Hindlimb muscle (tissue), 1 donor: ENCODE measurements at regions not wholly inside any gene's neighbourhood (a gene's known extent, or its start where the extent isn't known, plus 50 kb on each side); places are given as distances from the start of the nearest gene placed in this dataset.

ENCODE experiments used
- DNase-seq: peaks from one replicate; pipeline ENCODE4 v3.0.0-alpha.2; 2013

DNA sequence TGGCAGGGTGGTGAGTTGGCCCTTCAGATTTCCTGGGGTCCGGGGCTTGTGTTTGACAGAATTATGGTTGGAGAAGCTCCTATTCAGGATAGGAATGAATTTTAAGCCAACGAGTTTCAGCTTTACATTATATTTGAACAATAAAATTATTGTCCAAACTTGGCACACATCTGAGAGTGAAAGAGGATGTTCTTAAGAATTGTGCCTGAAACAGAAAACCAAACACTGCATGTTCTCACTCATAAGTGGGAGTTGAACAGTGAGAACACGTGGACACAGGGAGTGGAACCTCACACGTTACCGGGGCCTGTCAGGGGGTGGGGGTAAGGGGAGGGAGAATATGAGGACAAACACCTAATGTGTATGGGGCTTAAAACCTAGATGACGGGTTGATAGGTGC, 111.8 kb upstream of the ACTBL2 start:
- DNase-seq: no peak

DNA sequence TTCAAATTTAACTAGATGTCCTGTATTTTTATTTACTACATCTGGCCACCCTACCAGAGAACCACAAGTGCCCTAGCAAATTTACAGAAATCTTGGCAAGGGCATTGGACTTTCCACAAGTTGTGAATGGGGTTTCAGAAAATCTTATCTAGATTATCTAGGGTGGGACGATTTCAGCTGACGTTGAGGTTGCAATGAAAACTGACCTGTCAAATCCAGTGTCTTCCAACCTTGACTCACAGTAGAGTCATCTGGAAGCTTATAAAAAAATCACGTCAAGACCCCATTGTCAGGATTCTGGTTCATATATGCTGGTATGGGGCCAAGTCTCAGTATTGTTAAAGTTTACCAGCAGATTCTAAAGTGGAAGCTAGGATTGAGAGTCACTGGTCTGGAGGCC, 109.6 kb upstream of the ACTBL2 start:
- no peak for DNase-seq

DNA sequence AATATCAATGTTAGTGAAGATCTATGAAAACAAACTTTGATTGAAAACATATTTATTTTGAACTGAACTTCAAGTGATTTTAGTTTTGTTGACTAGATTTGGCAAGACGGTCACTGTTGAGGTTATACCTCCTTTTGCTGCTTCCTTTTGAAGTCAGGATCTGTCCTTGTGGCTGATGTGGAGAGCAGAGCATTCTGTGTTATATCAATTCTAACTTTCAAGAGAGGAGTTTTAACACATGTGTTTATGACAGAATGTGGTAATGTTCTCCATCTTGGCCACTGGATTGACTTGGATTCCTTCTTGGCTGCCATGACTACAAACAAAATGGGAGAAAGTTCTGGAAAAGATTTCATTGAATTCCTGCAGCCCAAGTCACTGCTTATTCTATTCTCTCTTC, 104.0 kb upstream of the ACTBL2 start:
- DNase-seq: no peak

DNA sequence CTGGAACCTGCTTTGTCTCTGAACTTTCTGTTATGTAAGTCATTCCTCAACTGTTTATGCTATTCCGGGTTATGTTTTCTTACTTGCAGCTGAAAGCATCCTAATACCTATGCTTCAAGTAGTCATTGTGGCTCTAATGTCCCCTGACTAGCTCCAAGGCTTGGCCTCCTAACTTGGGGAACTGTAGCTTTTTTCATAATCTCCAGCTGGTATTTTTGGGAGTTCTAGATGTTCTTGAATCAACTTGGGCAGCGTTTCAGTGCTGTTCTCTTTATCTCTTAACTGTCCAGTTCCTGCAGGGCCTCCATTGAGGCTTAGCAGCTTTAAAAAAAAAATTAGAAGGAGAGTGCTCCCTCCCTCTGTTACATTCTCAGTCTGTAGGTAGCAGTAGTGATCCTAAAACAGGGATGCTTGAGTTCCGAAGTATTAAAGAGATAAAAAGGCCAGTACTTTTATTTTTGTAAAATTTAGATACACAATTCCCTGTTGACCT, 100.0 kb upstream of the ACTBL2 start:
- no peak for DNase-seq

DNA sequence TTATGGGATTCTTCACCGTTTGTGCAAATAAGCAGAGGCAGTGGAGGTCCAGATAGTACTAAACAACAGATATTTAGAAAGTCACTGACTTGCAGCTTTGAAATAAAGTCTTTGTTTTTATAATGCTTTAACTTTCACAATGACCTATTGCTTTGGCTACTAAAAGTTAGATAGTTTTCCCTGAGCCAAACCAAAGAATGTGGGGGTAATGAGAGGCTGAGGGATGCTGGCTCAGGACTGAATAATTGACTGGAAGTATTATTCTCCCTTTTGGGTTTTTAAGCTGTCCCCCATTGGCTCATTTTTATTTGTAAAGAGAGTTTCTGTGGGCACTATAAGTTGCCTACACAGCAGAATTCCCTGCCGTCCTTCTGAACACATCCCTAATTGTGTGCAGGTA, 99.2 kb upstream of the ACTBL2 start:
- DNase-seq: no peak

DNA sequence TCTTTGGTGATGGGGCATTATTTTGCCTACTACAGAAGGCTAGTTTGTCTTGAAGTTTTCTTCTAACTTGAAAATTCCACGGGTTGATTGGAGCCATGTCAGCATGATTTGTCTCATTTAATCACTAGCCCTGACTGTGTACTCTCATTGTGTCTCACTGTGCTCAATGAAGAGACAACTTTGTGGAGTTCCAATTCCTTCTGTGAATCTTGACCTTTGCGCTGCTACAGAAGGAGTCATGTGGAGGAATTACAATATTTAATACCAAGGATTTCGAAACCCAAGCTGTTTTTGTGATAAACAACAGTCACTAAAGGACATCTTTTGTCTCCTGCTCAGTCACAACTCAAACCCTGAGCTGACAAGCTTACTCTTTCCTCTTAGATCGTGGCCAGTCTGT, 98.6 kb upstream of the ACTBL2 start:
- DNase-seq: no peak

DNA sequence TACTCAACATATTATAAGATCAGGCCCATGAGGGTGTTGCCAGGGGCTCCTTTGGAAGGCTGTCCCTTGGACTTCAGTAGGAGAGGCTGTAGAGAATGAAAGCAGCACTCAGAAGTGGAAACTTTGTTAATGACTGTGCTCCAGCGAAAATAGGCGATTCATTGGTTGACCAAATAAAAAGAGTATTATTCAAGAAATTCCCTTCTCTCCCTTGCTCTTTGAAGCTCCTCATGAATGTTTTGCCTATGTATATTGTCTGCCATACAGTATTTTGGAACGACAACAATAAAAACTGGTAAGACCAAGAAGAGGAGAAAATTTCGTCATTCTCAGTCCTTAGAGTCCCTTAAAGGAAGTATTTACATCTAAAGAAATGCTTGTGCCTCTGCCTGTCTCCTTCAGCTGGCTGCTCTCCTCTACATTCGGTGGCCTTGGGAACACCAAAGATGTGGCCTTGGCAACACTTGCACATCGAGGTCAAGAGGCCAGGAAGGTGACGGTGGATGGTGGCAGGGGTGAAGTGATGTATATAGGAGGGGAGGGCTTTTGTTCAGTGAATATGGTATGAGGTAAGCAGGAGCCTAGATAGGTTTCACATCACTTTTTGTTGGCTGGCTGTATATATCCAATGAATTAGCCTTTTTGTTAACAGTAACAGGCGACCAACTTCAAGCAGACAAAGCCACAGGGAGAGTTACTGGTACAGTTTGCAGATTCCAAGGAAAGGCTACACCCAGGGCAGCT, 95.0 kb upstream of the ACTBL2 start:
- DNase-seq: no peak

DNA sequence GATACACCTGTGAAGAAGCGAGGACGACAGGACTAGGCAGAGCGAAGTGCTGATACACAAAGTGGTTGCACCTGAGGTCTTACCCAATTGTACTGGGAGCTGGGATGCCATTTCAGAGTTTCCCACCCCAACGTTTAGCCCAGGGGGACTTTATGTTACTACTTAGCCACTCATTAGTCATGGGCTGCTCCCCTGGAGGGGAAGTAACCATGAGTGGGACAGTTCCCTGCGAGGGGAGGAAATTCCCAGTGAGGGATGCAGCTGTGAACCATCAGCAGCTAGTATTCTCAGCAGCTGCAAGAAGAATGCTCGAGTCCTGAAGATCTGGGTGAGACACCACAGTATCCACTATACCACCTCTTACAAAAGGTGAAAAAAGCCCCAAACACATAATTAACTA, 93.7 kb upstream of the ACTBL2 start:
- no peak for DNase-seq

DNA sequence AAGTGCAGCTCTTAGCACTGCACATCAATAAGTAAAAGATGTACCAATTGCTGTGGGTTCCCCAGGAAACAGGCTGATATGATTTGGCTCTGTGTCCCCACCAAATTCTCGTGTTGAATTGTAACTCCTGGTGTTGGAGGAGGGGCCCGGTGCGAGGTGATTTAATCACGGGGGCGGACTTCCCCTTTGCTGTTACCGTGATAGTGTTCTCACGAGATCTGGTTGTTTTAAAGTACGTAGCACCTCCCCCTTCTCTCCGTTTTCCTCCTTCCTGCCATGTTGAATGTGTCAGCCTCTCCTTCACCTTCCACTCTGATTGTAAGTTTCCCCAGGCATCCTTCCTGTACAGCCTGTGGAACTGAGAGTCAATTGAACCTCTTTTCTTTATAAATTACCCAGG, 93.2 kb upstream of the ACTBL2 start:
- no peak for DNase-seq

DNA sequence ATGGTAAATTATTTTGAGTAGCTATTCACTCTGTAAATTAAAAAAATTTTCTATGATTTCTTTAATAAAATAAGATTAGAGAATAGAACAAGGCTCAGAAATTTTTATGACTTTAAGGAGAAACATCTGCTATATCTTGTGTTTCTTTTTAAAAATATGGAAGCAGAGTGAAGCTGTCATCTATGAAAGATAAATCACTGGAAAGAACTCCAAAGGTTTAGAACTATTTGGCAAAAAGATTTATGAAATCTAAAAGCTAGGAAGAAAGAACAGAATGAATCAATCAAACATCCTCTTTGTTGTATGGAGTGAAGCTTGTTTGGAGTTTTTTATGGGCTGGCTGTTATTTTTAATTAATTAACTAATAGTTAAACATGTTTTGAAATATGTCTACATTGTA, 89.8 kb upstream of the ACTBL2 start:
- no peak for DNase-seq

DNA sequence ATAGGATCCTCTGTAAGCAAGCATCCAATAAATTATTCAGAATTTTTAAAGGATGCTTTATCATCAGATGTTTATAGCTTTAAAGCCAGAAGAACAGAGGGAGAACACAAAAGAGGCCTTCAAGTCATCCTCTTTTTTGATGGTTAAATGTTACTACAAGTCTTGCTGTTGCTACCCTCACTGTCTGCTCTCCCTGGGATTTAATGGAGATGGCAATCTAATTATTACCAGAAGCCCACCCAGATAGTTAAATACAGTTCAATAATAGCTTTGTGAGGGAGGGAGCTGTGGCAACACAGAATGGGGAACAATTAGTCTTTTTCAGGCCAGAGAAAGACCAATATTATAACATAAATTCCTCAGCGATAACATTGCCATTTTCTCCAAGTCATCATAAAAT, 87.0 kb upstream of the ACTBL2 start:
- no peak for DNase-seq

DNA sequence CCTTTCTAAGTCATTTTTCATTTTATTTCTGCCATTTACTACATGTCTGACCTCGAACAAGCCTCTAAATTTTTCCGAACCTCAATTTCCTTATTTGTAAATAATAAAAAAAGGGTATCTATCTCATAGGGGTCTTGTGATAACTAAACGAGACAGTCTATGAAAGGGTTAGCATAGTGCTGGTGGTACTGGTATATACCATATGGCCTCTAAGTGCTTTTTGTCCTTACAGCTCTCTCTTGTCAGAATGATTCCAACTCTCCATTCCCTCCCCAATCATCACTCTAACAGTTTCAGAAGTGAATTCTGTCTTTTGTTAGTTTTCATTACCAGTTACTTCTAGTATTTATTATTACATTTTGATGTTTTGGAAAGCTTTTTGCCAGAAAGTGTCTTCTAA, 85.5 kb upstream of the ACTBL2 start:
- no peak for DNase-seq

DNA sequence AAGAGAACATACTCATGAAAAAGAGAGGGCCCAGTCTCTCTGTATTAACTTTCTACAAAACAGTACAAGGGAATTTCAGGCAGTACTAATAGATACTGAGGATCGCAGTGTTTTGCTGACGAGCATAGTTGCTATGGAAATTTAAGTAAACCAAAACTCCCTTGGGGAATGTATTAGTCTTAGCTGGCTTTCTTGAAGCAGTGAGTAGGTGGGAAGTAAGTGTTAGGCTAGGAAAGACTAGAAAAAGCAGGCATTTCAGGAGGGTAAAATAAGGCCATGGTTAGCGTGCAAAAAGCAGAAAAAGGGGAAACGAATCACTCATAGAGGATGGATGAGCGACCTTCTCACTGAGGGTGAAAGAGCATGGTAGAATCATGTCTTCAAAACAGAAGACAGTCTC, 84.3 kb upstream of the ACTBL2 start:
- peak; percentile 60 for DNase-seq

DNA sequence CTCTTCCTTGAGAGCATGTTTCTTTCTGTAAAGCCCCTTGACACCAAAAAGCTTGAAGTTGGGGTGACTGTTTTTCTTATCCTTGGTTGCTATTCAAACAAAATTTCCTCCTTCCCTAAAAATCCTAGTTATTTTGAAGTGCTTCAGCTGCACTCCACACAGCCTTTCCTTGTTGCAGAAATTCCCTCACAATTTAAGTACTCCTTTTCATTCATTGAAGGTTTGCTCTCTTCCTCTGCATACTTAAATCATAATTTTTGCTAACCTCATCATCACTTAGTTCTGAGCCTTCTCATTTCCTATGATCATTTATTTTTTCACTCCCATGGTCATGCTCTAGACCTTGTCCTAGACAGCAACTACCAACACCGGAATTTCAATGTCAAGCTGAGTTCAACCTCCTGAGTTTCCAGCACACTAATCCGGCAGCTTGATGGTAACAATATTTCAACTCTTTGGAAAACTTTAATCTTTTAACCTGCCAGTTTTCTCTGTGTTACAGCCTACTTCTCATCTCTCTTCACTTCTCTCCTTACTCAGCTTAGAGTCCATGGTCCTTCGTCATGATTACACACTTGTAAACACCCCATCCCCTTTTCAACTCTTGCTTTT, 78.7 kb upstream of the ACTBL2 start:
- DNase-seq: no peak

DNA sequence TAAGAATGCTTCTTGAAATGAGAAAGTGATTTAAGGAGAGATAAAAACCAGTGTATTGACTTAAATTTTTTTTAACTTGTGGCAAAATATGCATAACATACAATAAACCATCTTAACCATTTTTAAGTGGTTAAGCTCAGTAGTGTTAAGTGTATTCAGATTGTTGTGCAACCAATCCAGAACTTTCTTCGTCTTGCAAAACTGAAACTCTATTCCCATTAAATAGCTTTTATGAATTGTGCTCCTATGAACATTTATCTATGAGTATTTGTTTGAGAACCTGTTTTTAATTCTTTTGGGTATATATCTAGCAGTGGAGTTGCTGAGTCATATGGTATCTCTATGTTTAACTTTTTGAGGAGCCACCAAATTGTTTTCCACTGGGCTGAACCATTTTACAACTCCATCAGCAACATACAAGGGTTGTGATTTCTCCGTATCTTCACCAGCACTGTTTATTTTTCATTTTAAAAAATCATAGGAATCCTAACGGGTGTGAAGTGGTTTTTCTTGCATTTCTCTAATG, 76.6 kb upstream of the ACTBL2 start:
- no peak for DNase-seq

DNA sequence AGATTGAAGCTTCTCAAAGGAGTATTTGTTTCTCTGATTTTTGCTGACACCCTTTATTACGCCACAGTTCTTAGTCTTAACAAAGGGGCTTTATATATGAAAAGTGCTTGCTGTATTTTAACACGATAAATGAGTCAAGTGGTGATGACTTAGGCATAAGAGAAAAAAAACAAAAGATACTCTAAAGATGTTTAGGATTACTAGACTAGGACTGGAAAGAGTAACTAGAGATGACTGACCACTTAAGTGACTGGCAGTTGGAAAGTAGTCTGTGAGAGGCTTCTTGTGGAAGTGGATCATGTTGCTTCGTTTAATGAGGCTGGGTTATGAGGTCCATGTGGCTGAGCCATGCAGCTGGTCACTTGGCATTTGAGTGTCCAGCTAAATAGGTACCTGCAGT, 69.4 kb upstream of the ACTBL2 start:
- no peak for DNase-seq

DNA sequence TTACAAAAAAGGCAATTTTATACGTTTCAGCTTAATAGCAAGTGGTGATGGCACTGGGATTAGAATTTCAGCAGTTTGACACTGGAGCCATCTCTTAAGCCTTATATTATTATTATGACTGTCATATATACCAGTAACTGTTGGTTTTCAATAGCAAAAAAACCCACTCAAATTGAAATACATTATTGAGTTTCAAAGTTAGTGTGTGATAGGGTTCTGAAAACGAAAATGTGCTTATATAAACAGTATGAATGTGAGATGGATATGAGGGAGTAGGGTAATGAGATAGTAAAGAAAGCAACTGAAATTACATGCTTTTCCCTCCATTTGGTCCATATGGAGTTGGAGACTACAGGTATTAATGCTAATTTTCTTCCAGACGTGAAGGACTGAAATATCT, 68.6 kb upstream of the ACTBL2 start:
- DNase-seq: no peak

DNA sequence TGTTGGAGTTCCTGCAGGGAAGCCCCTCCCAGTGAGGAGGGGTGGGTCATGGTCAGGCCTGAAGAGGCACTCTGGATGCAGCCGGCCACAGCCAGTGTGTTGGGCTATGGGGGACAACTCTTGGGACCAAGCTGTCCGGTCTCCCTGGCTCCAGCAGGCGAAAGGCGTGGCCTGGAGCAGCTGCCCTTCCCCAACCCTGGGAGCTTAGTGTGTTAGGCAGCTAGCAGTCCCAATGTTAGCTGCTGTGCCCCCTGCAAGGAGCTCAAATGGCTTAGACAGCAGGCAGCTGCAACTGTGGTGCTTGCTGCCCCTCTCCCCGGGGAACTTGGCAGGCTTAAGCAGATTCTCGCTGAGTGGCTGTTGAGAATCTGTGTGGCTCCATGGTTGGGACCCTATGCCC, 67.5 kb upstream of the ACTBL2 start:
- no peak for DNase-seq

DNA sequence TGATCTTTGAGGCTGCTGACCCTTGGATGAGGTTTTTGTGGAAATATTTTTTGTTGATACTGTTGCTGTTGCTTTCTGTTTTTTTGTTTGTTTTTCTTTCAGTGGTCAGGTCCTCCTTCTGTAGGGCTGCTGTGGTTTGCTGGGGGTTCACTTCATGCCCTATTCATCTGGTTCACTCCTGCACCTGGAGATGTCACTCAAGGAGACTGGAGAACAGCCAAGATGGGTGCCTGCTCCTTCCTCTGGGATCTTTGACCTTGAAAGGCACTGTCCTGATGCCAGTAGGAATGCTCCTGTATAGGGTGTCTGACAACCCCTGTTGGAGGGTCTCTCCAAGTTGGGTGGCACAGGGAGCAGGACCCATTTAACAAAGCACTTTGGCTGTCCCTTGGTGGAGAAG, 67.0 kb upstream of the ACTBL2 start:
- DNase-seq: no peak

DNA sequence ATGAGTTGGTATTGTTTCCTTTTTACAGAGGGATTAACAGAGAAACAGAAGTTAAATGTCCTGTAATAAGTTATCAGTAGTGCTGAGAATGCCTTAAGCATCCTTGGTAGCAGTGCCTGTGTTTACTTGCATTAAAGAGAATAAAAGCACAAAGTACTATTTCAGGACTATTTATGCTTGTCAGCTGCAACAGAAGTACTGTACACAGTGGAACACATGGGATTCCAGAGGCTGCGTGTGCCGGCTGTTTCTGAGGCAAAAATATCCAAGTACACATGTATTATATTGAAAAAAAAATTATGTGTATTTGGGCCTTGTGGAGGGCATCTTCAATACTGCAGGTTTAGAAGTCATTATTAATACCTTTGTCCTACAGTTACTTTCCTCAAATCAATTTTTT, 58.2 kb upstream of the ACTBL2 start:
- DNase-seq: no peak

DNA sequence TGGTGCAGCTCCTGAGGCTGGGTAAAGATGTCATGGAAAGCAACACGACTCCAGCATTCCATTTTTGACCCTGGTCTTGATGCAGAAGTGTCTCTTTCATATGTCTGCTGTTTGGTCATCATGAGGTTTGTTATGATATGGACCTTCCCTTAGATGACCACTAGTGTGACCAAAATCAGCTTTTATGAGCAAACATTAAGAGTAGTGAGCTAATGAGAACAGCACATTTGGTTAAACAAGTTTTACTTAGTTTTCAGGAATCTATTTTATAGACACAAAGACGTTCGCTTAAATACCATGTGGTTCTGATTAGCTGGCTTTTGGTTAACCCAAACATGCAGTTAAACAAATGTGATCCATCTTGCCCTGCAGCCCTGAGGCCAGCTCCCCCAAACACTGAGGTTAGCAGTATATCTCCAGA, 56.7 kb upstream of the ACTBL2 start:
- no peak for DNase-seq

DNA sequence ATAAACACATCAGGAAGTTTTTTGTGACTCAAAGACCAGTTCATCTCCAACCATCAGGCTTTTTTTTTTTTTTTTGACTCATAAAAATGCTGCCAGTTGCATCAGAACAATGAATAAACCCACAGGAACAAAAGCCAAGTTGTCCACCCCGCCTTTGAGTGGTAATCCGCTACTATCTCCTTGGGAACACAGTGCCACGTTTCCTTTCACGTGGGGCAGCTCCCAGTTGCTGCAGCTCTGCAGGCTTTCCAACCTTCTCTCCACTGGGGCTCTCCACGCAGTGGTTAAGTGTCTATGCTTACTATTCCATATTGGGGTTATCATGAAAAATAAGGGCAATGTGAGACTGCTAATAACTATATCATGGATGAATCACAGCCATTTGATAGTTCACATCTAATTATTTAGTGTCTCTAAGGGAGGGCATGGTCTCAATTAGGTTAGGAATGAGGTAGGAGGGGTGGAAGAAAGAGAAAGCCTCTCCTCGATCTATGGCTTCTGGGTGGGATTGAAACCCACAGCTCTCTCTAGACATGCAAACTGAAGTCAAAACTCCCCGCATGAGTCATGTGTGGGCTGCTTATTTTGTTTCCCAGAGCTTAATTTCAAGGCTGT, 55.8 kb upstream of the ACTBL2 start:
- no peak for DNase-seq

DNA sequence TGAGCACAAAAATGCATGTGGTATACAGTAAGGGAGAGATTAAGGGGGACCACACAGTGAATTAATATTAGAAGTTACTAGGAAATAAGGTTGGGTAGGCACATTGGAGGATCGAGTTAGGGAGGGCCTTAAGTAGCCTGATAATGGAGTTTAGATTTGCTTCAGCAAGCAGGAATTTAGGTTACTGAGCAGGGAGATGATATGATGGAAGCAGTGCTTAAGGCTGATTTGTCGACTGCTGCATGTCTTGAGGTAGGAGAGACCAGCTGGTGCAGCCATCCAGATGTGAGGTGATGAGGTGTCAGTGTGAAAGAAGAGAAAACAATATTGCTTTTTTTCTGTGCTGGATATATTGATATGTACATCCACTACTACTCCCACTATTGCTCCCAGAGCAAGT, 55.2 kb upstream of the ACTBL2 start:
- DNase-seq: no peak
